NCI-H128 (cell line): ENCODE measurements at regions not wholly inside any gene's neighbourhood (a gene's known extent, or its start where the extent isn't known, plus 50 kb on each side); places are given as distances from the start of the nearest gene placed in this dataset.
A peak's percentile ranks its signal among the peaks of the same experiment; 100 is the strongest.
"Not testable (repeated sequence)": the region's sequence is repeated elsewhere in the genome, so short reads cannot be mapped to it uniquely, and the experiment has no call there.

Experiments used
- DNase-seq: peaks from one replicate; lab custom pipeline; 2025; ENCODE audit not compliant: unreplicated experiment; lab: John Stamatoyannopoulos, UW

GRCh38 chr13:52324831-52325230 lies 81.1 kb downstream of the THSD1 start:
- DNase-seq, result not testable (repeated sequence)

GRCh38 chr13:52319876-52320275 lies 86.1 kb downstream of the THSD1 start:
- DNase-seq, result no peak

- DNase-seq, result not testable (repeated sequence)
Observed at GRCh38 chr13:52309833-52310232, 96.1 kb downstream of the THSD1 start.

GRCh38 chr13:52306336-52306735 lies 99.6 kb downstream of the THSD1 start:
- not testable (repeated sequence) for DNase-seq

GRCh38 chr13:52303098-52303497 lies 102.9 kb downstream of the THSD1 start:
- DNase-seq, result not testable (repeated sequence)

GRCh38 chr13:52302688-52303087 lies 103.3 kb downstream of the THSD1 start:
- DNase-seq, result not testable (repeated sequence)

- DNase-seq, result not testable (repeated sequence)
Observed at GRCh38 chr13:52301810-52302400, 104.1 kb downstream of the THSD1 start.

GRCh38 chr13:52298079-52298661 lies 107.8 kb downstream of the THSD1 start:
- not testable (repeated sequence) for DNase-seq

- DNase-seq, result not testable (repeated sequence)
Observed at GRCh38 chr13:52288891-52289290, 117.1 kb downstream of the THSD1 start.

- DNase-seq, result not testable (repeated sequence)
Observed at GRCh38 chr13:52281387-52281786, 122.0 kb upstream of the NEK3 start.

GRCh38 chr13:52279408-52279807 lies 120.0 kb upstream of the NEK3 start:
- DNase-seq, result not testable (repeated sequence)

- DNase-seq, result not testable (repeated sequence)
Observed at GRCh38 chr13:52254299-52254698, 94.9 kb upstream of the NEK3 start.

- DNase-seq, result not testable (repeated sequence)
Observed at GRCh38 chr13:52240752-52241151, 81.4 kb upstream of the NEK3 start.

- DNase-seq, result peak; percentile 5
Observed at GRCh38 chr13:52235900-52236595, 76.7 kb upstream of the NEK3 start.

GRCh38 chr13:52234928-52235327 lies 75.5 kb upstream of the NEK3 start:
- not testable (repeated sequence) for DNase-seq

GRCh38 chr13:52223063-52223462 lies 63.7 kb upstream of the NEK3 start:
- DNase-seq, result not testable (repeated sequence)

- DNase-seq, result not testable (repeated sequence)
Observed at GRCh38 chr13:52213920-52214319, 54.5 kb upstream of the NEK3 start.

GRCh38 chr13:52212886-52213285 lies 53.5 kb upstream of the NEK3 start:
- DNase-seq, result not testable (repeated sequence)

GRCh38 chr13:52211416-52211776 lies 52.0 kb upstream of the NEK3 start:
- not testable (repeated sequence) for DNase-seq

GRCh38 chr13:52210564-52211415 lies 51.4 kb upstream of the NEK3 start:
- not testable (repeated sequence) for DNase-seq
